HG03521 (cell line): ENCODE measurements at regions not wholly inside any gene's neighbourhood (a gene's known extent, or its start where the extent isn't known, plus 50 kb on each side); places are given as distances from the start of the nearest gene placed in this dataset.

Experiments used
- ATAC-seq: cut with Tn5 transposase; IDR thresholded peaks from one replicate; pipeline ENCODE4 v1.9.1; 2021; ENCODE audit warnings: mild to moderate bottlenecking, moderate library complexity; ENCODE audit not compliant: unreplicated experiment

- no peak for ATAC-seq
These were observed 195.8 kb upstream of the KLF12 start for GRCh38 chr13:74329962-74330361.

- ATAC-seq: no peak
These were observed 190.9 kb upstream of the KLF12 start for GRCh38 chr13:74325106-74325505.

DNA sequence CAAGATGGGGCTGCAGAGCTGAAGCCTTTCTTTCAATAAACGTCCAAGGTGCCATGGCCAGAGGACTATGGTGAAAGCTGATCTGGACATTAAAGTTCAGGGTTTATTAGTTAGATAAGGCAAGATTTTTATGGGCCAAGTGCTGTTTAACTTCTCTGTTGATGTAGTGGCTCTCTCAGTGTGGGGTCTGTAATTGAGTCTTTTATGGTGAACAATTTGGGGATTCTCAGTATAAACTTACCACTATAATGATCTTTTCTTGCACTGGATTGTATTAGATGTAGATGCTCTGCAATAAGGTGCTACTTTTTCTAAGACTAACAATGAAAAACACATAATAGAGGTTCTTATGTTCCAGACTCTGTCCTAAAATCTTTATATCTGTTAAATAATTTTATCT lies 190.1 kb upstream of the KLF12 start:
- no peak for ATAC-seq

DNA sequence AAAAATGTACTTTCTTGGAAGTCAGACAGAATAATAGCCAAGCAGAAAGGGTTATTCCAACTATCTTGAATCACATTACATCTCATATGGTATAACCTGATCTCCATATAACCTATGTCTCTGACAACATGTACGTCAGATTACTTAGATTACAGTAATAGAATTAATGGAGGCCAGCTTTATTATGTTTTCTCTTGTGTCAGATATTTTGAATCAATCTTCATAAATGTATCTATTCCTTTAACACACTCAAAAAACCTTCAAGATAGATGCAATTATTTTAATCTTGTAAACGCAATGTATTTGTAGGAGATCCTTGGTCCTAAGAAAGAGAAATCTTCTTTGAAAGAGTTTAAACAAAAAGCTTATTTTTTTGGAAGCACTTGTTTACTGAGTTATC lies 188.4 kb upstream of the KLF12 start:
- no peak for ATAC-seq

DNA sequence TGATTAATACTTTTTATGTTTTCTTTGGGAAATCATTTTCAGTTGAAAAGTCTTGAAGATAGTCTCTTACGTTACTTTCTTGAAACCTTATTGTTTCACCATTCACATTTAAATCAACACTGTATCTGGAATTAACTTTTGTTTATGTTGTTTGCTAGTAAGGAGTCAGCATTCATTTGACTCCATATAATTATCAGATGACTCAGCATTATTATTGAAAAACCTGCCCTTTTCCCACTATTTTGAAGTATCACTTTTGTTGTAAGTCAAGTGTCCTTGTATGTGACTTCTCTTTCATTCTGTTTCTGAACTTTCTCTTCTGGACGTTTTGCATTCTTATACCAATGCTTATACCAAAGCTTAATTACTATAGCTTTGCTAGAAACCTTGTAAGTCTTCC lies 186.1 kb upstream of the KLF12 start:
- ATAC-seq: no peak

GRCh38 chr13:74316547-74316946 lies 182.3 kb upstream of the KLF12 start:
- ATAC-seq: no peak

DNA sequence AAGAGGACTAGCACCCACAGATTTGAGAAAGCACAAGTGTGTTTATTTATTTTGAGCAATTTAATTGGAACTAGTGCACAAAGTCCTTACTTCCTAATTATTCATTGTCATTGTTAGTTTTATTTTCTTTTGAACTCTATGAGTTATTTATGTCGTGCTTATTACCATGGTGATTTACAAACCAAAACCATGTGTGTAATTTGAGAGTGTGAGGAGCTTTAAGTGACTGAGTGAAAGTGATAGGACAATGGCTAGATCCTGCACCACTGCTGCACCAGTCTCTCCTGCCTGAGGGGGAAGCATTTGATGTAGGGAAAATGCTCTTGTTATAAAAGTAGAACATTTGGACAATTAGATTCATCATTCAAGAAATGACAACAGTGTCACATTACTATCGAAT lies 172.3 kb upstream of the KLF12 start:
- ATAC-seq: no peak

- no peak for ATAC-seq
These were observed 171.7 kb upstream of the KLF12 start for GRCh38 chr13:74305876-74306275.

- no peak for ATAC-seq
These were observed 167.2 kb upstream of the KLF12 start for GRCh38 chr13:74301258-74301935.

DNA sequence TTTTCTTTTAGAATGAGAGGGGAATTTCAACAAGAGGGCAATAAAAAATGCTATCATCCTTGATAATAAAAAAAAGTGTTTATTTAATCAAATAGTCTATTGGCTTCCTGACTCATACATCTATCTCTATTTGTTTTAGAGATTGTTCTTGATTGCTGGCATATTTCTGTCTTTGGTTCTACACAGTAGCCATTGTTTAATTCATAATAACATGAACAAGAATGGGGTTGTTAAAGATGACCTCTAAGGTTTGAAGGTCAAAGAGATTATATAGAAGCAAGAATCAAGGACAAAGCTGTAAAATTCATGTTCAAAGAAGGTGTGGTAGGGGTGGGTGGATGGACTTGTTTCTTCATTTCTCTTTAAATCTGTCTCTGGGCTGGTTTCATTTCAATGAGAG lies 166.0 kb upstream of the KLF12 start:
- ATAC-seq: no peak

GRCh38 chr13:74299721-74300120 lies 165.5 kb upstream of the KLF12 start:
- no peak for ATAC-seq

DNA sequence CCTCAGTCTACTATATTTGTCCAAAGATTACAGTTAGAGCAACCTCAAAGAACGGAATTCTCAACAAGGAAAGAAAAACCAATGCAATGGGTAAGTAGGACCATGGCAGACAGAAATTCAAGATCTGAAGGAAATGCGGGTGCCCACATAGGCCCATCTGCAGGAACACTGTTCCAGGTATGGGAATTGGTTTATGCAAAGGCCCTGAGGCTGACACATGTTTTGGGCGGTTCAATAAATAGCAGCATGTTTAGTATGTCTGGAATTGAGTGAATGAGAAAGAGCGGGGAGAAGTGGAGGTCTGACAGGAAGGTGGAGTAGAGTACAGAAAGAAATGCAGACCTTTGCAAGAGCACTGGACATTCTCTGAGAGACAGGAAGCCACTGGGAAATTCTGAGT lies 164.7 kb upstream of the KLF12 start:
- no peak for ATAC-seq

- peak; percentile 86 for ATAC-seq
These were observed 155.9 kb upstream of the KLF12 start for GRCh38 chr13:74289861-74290773.

DNA sequence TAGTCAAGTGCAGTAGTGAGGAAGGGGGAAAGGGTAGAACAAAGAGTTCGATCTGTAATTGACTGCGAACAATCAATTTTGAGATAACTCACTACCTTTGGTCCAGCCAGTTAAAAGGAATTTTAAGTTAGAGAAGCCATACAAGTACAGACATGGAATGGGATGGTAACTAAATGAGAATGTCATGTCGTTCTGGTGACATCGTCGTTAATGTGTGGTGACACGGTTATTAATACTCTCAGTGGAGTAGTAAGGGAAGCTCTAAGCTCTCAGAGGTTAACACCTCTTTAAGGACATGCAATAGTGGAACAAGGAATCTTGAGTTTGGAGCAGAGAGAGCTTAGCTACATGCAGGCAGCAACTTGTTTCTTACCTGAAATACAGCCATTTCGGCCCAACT lies 154.9 kb upstream of the KLF12 start:
- ATAC-seq: no peak

DNA sequence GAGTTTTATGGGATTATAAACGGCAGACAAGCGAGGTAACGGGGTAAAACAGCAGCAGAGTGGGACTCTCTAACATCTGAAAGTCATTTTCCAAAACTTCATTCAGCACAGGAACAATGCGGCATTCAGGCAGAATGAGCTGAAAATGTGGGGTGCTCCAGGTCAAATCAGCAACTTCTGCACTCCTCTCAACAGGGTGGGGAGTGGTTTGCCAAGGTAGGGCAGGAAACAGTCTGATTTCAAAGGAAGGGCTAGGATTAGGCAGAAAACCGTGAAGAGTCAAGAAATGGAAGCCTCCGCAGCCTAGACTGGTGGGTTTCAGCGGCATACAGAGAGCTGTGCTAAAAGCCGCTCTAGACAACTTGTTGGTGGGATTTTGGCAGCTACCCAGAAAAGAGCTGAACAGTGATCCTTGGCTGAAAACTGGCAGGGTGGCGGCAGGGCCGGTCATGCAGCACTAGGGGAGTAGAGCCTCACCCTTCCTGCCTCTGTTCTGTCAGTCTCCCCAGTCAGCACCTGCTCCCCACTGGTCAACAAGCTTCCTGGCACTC lies 154.2 kb upstream of the KLF12 start:
- ATAC-seq: no peak

DNA sequence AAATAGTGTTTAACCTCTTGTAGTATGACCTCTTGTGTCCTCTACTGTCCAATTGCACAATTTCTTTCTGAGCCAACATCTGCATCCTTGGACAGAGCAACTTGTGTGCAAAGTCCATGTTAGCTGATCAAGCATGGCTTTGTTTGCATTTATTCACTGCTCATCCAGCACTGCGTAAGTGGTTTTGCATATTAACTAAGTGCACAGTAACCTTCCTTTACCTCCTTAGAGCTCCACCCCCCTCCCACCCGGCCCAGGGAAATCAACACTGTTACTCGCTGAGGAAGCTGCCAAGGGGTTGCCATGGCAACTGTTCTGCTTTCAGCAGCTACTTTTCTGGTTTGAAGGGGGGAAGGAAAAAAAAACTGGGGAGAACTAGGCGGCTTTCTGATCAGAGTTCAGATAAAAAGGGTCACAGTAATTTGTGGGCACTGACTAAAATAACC lies 153.5 kb upstream of the KLF12 start:
- ATAC-seq: peak; percentile 43

DNA sequence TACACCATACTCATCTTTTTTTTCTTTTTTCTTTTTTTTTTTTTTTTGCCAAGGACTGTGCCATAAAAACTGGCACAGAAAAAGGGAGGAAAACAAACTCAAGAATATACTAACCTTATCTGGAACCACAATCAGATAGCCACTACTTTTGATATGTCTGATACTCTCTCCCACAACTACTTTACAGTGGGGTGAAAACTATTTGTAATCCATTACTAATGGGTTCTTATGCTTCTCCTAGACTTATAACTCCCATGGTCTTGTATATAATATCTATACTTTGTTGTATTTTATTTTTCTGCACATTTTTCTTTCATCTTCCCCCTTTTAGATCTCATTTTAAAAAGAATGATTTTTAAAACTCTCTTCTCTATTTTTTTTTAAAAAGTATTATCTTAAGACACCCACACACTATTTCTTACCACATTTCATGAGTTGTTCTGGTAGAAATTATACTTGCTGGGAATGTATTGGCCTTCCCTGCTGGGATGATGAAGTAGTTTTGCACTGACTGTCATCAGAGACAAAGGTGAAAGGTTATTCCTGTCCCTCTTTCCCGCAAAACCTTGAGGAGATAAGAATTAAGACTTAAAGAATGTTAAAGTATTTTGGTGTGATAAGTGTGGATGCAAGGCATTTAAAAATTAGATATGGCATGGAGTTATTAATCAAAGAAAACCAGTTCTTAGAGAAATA lies 146.7 kb upstream of the KLF12 start:
- ATAC-seq: no peak

GRCh38 chr13:74280093-74280794 lies 146.0 kb upstream of the KLF12 start:
- no peak for ATAC-seq

GRCh38 chr13:74278901-74279300 lies 144.7 kb upstream of the KLF12 start:
- no peak for ATAC-seq

GRCh38 chr13:74274916-74275315 lies 140.7 kb upstream of the KLF12 start:
- ATAC-seq: no peak

DNA sequence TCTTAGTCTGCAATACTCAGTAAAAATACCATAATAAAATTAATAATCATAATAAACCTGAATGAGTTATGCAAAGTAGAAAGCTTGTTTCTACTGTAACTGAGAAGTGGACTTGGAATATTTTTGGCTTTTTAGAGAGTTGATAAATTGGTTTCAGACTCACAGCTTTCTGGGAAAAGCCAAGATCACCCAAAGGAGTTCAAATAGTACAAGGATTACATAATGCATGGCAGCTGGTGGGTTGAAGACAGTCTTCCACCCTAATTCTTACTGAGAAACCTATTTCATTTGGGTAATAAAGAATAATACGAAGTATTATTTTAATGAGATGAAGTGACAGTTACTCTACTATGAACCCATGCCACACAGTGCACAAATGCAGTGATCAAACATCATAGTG lies 139.4 kb upstream of the KLF12 start:
- no peak for ATAC-seq
